ENCODE measurements at regions not wholly inside any gene's neighbourhood (a gene's known extent, or its start where the extent isn't known, plus 50 kb on each side); places are given as distances from the start of the nearest gene placed in this dataset.

- TF ChIP-seq ZNF644 (tag; IDR thresholded peaks at IDR 0.05; ENCODE audit: low read depth) (0 out of 2 replicates have a peak, but pooled peaks have one; percentile 14), HDAC2 (IDR thresholded peaks at IDR 0.05) (0 out of 2 replicates have a peak, but pooled peaks have one; percentile 11), THRA (IDR thresholded peaks at IDR 0.05) (no peak), TEAD1 (CRISPR knock-in tag; IDR thresholded peaks at IDR 0.05) (peak; percentile 2 to 84; a peak in 2 of 4 replicates), E2F4 (CRISPR knock-in tag; IDR thresholded peaks at IDR 0.05; ENCODE audit: low read depth) (no peak), ARID1B (IDR thresholded peaks at IDR 0.05) (0 out of 2 replicates have a peak, but pooled peaks have one; percentile 10), TEAD2 (tag; IDR thresholded peaks at IDR 0.05) (peak; percentile 56; the same call in 1 of the 2 replicates), MYC (IDR thresholded peaks at IDR 0.05; ENCODE audit: low read depth, low read length) (peak; percentile 61), MYC (CRISPR knock-in tag; IDR thresholded peaks at IDR 0.05; ENCODE audit: borderline replicate concordance, low read depth) (no peak), TEAD4 (IDR thresholded peaks at IDR 0.05; ENCODE audit: low read length) (no peak; the same call in 1 of the 2 replicates), TEAD4 (CRISPR knock-in tag; IDR thresholded peaks at IDR 0.05; ENCODE audit: borderline replicate concordance) (no peak), KDM2B (CRISPR knock-in tag; IDR thresholded peaks at IDR 0.05) (no peak), ELF2 (CRISPR knock-in tag; IDR thresholded peaks at IDR 0.05) (no peak), MNT (conservative IDR thresholded peaks at IDR 0.05) (0 out of 4 replicates have a peak, but pooled peaks of 1 of the 2 experiments have one; percentile 7), POLR2B (IDR thresholded peaks at IDR 0.05; ENCODE audit: low read depth, partially characterized antibody) (no peak), ATF1 (CRISPR knock-in tag; IDR thresholded peaks at IDR 0.05) (no peak), ATF1 (tag; IDR thresholded peaks at IDR 0.05) (peak; percentile 20; the same call in 1 of the 2 replicates), MBD2 (IDR thresholded peaks at IDR 0.05; ENCODE audit: borderline replicate concordance, low read depth) (no peak), ADNP (tag; IDR thresholded peaks at IDR 0.05) (peak; percentile 51; the same call in 1 of the 2 replicates), CAMTA2 (CRISPR knock-in tag; conservative IDR thresholded peaks at IDR 0.05) (no peak)
- TF ChIP-seq, protein P1, sequence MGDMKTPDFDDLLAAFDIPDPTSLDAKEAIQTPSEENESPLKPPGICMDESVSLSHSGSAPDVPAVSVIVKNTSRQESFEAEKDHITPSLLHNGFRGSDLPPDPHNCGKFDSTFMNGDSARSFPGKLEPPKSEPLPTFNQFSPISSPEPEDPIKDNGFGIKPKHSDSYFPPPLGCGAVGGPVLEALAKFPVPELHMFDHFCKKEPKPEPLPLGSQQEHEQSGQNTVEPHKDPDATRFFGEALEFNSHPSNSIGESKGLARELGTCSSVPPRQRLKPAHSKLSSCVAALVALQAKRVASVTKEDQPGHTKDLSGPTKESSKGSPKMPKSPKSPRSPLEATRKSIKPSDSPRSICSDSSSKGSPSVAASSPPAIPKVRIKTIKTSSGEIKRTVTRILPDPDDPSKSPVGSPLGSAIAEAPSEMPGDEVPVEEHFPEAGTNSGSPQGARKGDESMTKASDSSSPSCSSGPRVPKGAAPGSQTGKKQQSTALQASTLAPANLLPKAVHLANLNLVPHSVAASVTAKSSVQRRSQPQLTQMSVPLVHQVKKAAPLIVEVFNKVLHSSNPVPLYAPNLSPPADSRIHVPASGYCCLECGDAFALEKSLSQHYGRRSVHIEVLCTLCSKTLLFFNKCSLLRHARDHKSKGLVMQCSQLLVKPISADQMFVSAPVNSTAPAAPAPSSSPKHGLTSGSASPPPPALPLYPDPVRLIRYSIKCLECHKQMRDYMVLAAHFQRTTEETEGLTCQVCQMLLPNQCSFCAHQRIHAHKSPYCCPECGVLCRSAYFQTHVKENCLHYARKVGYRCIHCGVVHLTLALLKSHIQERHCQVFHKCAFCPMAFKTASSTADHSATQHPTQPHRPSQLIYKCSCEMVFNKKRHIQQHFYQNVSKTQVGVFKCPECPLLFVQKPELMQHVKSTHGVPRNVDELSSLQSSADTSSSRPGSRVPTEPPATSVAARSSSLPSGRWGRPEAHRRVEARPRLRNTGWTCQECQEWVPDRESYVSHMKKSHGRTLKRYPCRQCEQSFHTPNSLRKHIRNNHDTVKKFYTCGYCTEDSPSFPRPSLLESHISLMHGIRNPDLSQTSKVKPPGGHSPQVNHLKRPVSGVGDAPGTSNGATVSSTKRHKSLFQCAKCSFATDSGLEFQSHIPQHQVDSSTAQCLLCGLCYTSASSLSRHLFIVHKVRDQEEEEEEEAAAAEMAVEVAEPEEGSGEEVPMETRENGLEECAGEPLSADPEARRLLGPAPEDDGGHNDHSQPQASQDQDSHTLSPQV (IDR thresholded peaks at IDR 0.05), result 0 out of 2 replicates have a peak, but pooled peaks have one; percentile 17
Observed at GRCh38 chr2:62297624-62298010, 101.7 kb downstream of the B3GNT2 start (continued).
